HL-60 (cell line): ENCODE measurements at regions not wholly inside any gene's neighbourhood (a gene's known extent, or its start where the extent isn't known, plus 50 kb on each side); places are given as distances from the start of the nearest gene placed in this dataset.

ENCODE experiments used
- GABPA ChIP-seq: IDR thresholded peaks from 2 replicates; pipeline ENCODE4 v1.6.1; 2012; ENCODE audit warnings: low read depth
- TF ChIP-seq, protein P1 (sequence below): IDR thresholded peaks from one replicate; pipeline ENCODE4 v1.5.1; 2011; ENCODE audit warnings: low read length, control low read depth, inconsistent platforms; ENCODE audit not compliant: insufficient read depth

DNA sequence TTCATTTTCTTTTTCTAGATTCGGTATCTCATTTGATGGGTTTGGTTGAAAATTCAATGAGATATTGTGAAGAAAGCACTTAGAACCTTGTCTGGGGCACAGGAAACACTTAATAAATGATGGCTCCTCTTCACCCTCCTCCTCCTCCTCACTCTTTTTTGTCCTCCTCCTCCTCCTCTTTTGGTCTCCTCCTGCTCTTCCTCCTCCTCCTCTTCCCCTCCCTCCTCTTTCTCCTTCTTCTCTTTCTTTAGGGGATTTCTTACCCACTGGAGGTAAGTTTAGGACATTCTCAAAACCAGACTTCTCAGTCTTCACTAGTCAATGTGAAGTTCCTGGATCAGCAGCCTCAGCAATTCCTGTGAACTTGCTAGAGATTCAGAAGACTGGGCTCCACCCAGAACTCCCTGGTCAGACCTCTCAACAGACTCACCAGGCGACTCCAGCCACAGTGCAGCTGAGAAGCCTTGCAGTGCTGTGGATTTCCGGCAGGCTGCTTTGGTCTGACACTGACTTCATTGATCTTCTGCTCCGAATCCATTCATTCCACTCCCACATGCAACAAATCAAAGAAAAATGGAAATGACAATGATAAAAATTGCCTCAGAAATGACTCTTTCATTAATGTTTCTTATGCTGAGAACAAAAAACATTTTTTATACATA lies 368.6 kb upstream of the B3GAT1 start:
- TF ChIP-seq, protein P1, sequence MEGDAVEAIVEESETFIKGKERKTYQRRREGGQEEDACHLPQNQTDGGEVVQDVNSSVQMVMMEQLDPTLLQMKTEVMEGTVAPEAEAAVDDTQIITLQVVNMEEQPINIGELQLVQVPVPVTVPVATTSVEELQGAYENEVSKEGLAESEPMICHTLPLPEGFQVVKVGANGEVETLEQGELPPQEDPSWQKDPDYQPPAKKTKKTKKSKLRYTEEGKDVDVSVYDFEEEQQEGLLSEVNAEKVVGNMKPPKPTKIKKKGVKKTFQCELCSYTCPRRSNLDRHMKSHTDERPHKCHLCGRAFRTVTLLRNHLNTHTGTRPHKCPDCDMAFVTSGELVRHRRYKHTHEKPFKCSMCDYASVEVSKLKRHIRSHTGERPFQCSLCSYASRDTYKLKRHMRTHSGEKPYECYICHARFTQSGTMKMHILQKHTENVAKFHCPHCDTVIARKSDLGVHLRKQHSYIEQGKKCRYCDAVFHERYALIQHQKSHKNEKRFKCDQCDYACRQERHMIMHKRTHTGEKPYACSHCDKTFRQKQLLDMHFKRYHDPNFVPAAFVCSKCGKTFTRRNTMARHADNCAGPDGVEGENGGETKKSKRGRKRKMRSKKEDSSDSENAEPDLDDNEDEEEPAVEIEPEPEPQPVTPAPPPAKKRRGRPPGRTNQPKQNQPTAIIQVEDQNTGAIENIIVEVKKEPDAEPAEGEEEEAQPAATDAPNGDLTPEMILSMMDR = no peak
- TF ChIP-seq GABPA = no peak
